Adipocyte (in vitro differentiated cells): ENCODE measurements at regions not wholly inside any gene's neighbourhood (a gene's known extent, or its start where the extent isn't known, plus 50 kb on each side); places are given as distances from the start of the nearest gene placed in this dataset.

Experiments used
- DNase-seq: peaks from one replicate; pipeline ENCODE4 v3.0.0-alpha.2; 2015; ENCODE audit warnings: low read depth
- H3K27me3 ChIP-seq: replicated peaks from 2 replicates; pipeline ENCODE4 v1.7.0; 2013; ENCODE audit warnings: mild to moderate bottlenecking, low read length, moderate library complexity; ENCODE audit not compliant: control insufficient read depth, insufficient read depth
- H3K36me3 ChIP-seq: 2 replicates; pipeline ENCODE4 v1.7.0; 2013; ENCODE audit warnings: low read length, mild to moderate bottlenecking, moderate library complexity; ENCODE audit not compliant: control insufficient read depth, insufficient read depth, severe bottlenecking
- H3K4me1 ChIP-seq: 2 replicates; pipeline ENCODE4 v1.7.0; 2013; ENCODE audit warnings: mild to moderate bottlenecking, low read length, moderate library complexity; ENCODE audit not compliant: control insufficient read depth, insufficient read depth
- H3K4me3 ChIP-seq: 2 replicates; pipeline ENCODE4 v1.7.0; 2013; ENCODE audit warnings: mild to moderate bottlenecking, low read length, moderate library complexity
- H3K9ac ChIP-seq: 2 replicates; pipeline ENCODE4 v1.7.0; 2013; ENCODE audit warnings: mild to moderate bottlenecking, low read length, moderate library complexity
- H3K9me3 ChIP-seq: 2 replicates; pipeline ENCODE4 v1.7.0; 2013; ENCODE audit warnings: mild to moderate bottlenecking, low read length, moderate library complexity; ENCODE audit not compliant: control insufficient read depth

- peaks cover 15% of the 10 kb centered on the region for H3K4me1 ChIP-seq
- no peak overlapping the region for H3K4me3 ChIP-seq
- H3K36me3 ChIP-seq, result no peaks in the 10 kb centered on the region
- H3K27me3 ChIP-seq, result no peaks in the 10 kb centered on the region
- DNase-seq, result no peak
- no peaks in the 10 kb centered on the region for H3K9me3 ChIP-seq
- no peak overlapping the region for H3K9ac ChIP-seq
These were observed 186.7 kb upstream of the VEGFC start for GRCh38 chr4:176979416-176979815.

GRCh38 chr4:176981074-176981473, 188.4 kb upstream of the VEGFC start:
- Histone ChIP-seq H3K27me3 (no peaks in the 10 kb centered on the region), H3K9ac (peak overlapping the region; percentile 73), H3K9me3 (no peaks in the 10 kb centered on the region), H3K36me3 (no peaks in the 10 kb centered on the region), H3K4me1 (peaks cover 15% of the 10 kb centered on the region), H3K4me3 (peak overlapping the region; percentile 71)
- no peak for DNase-seq

GRCh38 chr4:176981551-176981950, 188.8 kb upstream of the VEGFC start:
- H3K9ac ChIP-seq, result peak overlapping the region; percentile 73
- no peaks in the 10 kb centered on the region for H3K9me3 ChIP-seq
- H3K36me3 ChIP-seq, result no peaks in the 10 kb centered on the region
- H3K4me1 ChIP-seq, result peaks cover 15% of the 10 kb centered on the region
- H3K27me3 ChIP-seq, result no peaks in the 10 kb centered on the region
- DNase-seq, result peak; percentile 89
- peak overlapping the region; percentile 71 for H3K4me3 ChIP-seq

- Histone ChIP-seq H3K9me3 (no peaks in the 10 kb centered on the region), H3K4me3 (no peak overlapping the region), H3K36me3 (no peaks in the 10 kb centered on the region), H3K4me1 (peaks cover 5% of the 10 kb centered on the region), H3K9ac (no peak overlapping the region), H3K27me3 (no peaks in the 10 kb centered on the region)
- DNase-seq, result peak; percentile 73
These were observed 195.5 kb upstream of the VEGFC start for GRCh38 chr4:176988226-176988625.

- DNase-seq, result no peak
- no peaks in the 10 kb centered on the region for H3K9me3 ChIP-seq
- H3K4me3 ChIP-seq, result no peak overlapping the region
- peaks cover 5% of the 10 kb centered on the region for H3K4me1 ChIP-seq
- H3K27me3 ChIP-seq, result no peaks in the 10 kb centered on the region
- H3K9ac ChIP-seq, result no peak overlapping the region
- no peaks in the 10 kb centered on the region for H3K36me3 ChIP-seq
These were observed 196.5 kb upstream of the VEGFC start for GRCh38 chr4:176989186-176989585.

- no peak overlapping the region for H3K9ac ChIP-seq
- no peaks in the 10 kb centered on the region for H3K9me3 ChIP-seq
- H3K4me1 ChIP-seq, result peaks cover 11% of the 10 kb centered on the region
- no peak for DNase-seq
- H3K36me3 ChIP-seq, result no peaks in the 10 kb centered on the region
- H3K4me3 ChIP-seq, result no peak overlapping the region
- no peaks in the 10 kb centered on the region for H3K27me3 ChIP-seq
These were observed 207.3 kb upstream of the VEGFC start for GRCh38 chr4:176999935-177000543.

- DNase-seq, result no peak
- Histone ChIP-seq H3K36me3 (no peaks in the 10 kb centered on the region), H3K27me3 (no peaks in the 10 kb centered on the region), H3K9me3 (no peaks in the 10 kb centered on the region), H3K4me3 (no peak overlapping the region), H3K9ac (no peak overlapping the region), H3K4me1 (peaks cover 18% of the 10 kb centered on the region)
These were observed 208.8 kb upstream of the VEGFC start for GRCh38 chr4:177001271-177002175.

- Histone ChIP-seq H3K4me1 (peaks cover 50% of the 10 kb centered on the region), H3K36me3 (no peaks in the 10 kb centered on the region), H3K4me3 (no peak overlapping the region), H3K9ac (no peak overlapping the region), H3K27me3 (no peaks in the 10 kb centered on the region), H3K9me3 (no peaks in the 10 kb centered on the region)
- DNase-seq, result no peak
These were observed 213.0 kb upstream of the VEGFC start for GRCh38 chr4:177005674-177006230.

- no peaks in the 10 kb centered on the region for H3K36me3 ChIP-seq
- no peaks in the 10 kb centered on the region for H3K27me3 ChIP-seq
- H3K9ac ChIP-seq, result no peak overlapping the region
- peaks cover 48% of the 10 kb centered on the region for H3K4me1 ChIP-seq
- H3K9me3 ChIP-seq, result no peaks in the 10 kb centered on the region
- no peak for DNase-seq
- no peak overlapping the region for H3K4me3 ChIP-seq
These were observed 213.6 kb upstream of the VEGFC start for GRCh38 chr4:177006331-177006730.

- peak overlapping the region; percentile 51 for H3K9ac ChIP-seq
- H3K4me3 ChIP-seq, result peak overlapping the region; percentile 47
- H3K36me3 ChIP-seq, result no peaks in the 10 kb centered on the region
- peaks cover 38% of the 10 kb centered on the region for H3K4me1 ChIP-seq
- peaks cover 12% of the 10 kb centered on the region for H3K9me3 ChIP-seq
- peak; percentile 42 for DNase-seq
- H3K27me3 ChIP-seq, result no peaks in the 10 kb centered on the region
These were observed 215.5 kb upstream of the VEGFC start for GRCh38 chr4:177008071-177008835.
